T-cell (primary cell): ENCODE measurements at regions not wholly inside any gene's neighbourhood (a gene's known extent, or its start where the extent isn't known, plus 50 kb on each side); places are given as distances from the start of the nearest gene placed in this dataset.

Source experiments
- ATAC-seq, 4 experiments: fragments of 200-7000 bp in 3 of 4; fragments of 150-1000 bp in 1 of 4; cut with Tn5 transposase; replicated peaks in 1 of 4; 1 replicate in 3 of 4; 2 replicates in 1 of 4; pipeline ENCODE4 v1.10.0; 2021; ENCODE audit warnings: moderate library complexity in 3 of 4, mild to moderate bottlenecking in 2 of 4, moderate number of reproducible peaks in 1 of 4
- CTCF ChIA-PET, 2 donors: fragments of 300-600 bp; sonication (Branson Sonifier 250); formaldehyde crosslinking; loops; one replicate each; lab custom pipeline; 2022; ENCODE audit warnings: antibody characterized with exemption in 2 of 2; lab: Charles Lee
- POLR2A ChIA-PET, 2 donors: fragments of 300-600 bp; sonication (Branson Sonifier 250); formaldehyde crosslinking; loops; one replicate each; lab custom pipeline; 2022; ENCODE audit warnings: antibody characterized with exemption in 2 of 2; lab: Charles Lee
- DNase-seq, 35 experiments: peaks; one replicate each; pipeline versions ENCODE4 v3.0.0 to v3.0.0-alpha.2; 2013 to 2023
- H3K27ac ChIP-seq: one replicate; pipeline ENCODE4 v1.5.1; 2013; ENCODE audit warnings: low read length
- H3K27me3 ChIP-seq, 2 experiments: replicated peaks in 1 of 2; 1 replicate in 1 of 2; 2 replicates in 1 of 2; pipeline versions ENCODE4 v1.6.1 to v1.7.0; 2013; ENCODE audit warnings: low read length in 1 of 2, mixed read lengths in 1 of 2; ENCODE audit not compliant: control insufficient read depth in 2 of 2, insufficient read depth in 2 of 2; ENCODE audit errors: extremely low read depth in 1 of 2
- H3K36me3 ChIP-seq, 2 donors: 1 replicate in 1 of 2; 2 replicates in 1 of 2; pipeline versions ENCODE4 v1.6.1 to v1.7.0; 2013; ENCODE audit warnings: low read length in 1 of 2; ENCODE audit not compliant: control insufficient read depth in 2 of 2, insufficient read depth in 1 of 2; ENCODE audit errors: extremely low read depth in 1 of 2
- H3K4me1 ChIP-seq, 2 experiments: 1 replicate in 1 of 2; 2 replicates in 1 of 2; pipeline versions ENCODE4 v1.6.1 to v1.7.0; 2013; ENCODE audit warnings: low read length in 2 of 2, mixed read lengths in 1 of 2; ENCODE audit not compliant: insufficient read depth in 2 of 2, control insufficient read depth in 1 of 2; ENCODE audit errors: extremely low read depth in 1 of 2
- H3K4me3 ChIP-seq, 2 donors: 1 replicate in 1 of 2; 2 replicates in 1 of 2; pipeline versions ENCODE4 v1.5.1 to v1.7.0; 2013; ENCODE audit warnings: mild to moderate bottlenecking in 2 of 2, low read length in 1 of 2, moderate library complexity in 1 of 2; ENCODE audit not compliant: control insufficient read depth in 1 of 2; ENCODE audit errors: extremely low read depth in 1 of 2
- H3K9me3 ChIP-seq: 2 replicates; pipeline ENCODE4 v1.7.0; 2013
- H3K27ac Mint-ChIP-seq, 2 donors: one replicate each; pipeline ENCODE4 v1.8.0; 2020 to 2021; ENCODE audit warnings: mild to moderate bottlenecking in 2 of 2, mixed read lengths in 2 of 2
- H3K27me3 Mint-ChIP-seq, 2 donors: one replicate each; pipeline ENCODE4 v1.8.0; 2021 to 2022; ENCODE audit warnings: mixed read lengths in 2 of 2
- H3K36me3 Mint-ChIP-seq: one replicate; pipeline ENCODE4 v1.8.0; 2021; ENCODE audit warnings: mixed read lengths
- H3K4me1 Mint-ChIP-seq, 3 donors: one replicate each; pipeline ENCODE4 v1.8.0; 2020 to 2022; ENCODE audit warnings: mixed read lengths in 3 of 3, mild to moderate bottlenecking in 1 of 3
- H3K4me3 Mint-ChIP-seq, 3 donors: one replicate each; pipeline ENCODE4 v1.8.0; 2020 to 2022; ENCODE audit warnings: mild to moderate bottlenecking in 3 of 3, mixed read lengths in 3 of 3, moderate library complexity in 3 of 3
- H3K9me3 Mint-ChIP-seq, 3 donors: one replicate each; pipeline ENCODE4 v1.8.0; 2020 to 2022; ENCODE audit warnings: mixed read lengths in 3 of 3
- WGBS: methylation state at CpG from one replicate; pipeline ENCODE4 v1.1.5; 2013; ENCODE audit warnings: missing lambda C conversion rate; ENCODE audit not compliant: insufficient coverage; 5-methylcytosine and 5-hydroxymethylcytosine counted together

DNA sequence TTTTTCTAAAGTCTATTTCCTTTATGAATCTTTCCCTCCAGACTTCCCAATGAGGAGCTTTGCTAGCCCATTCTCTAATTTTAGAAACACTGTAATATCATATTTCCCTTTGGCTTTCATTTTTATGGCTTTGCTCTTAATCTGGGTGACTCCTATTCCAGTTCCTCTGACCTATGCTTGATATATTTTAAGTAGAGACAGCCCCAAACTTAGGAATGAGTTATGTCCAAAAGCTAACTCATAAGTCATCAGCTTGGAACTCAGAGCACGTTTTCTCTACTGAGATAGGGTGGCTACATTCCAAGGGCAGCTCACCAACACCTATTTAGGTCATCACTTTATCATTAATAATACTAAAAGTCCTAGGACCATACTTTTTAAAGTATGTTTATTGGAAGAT, 77.8 kb downstream of the OR13H1 start:
- Histone ChIP-seq H3K9me3 (no peaks in the 10 kb centered on the region), H3K27me3 (no peaks in the 10 kb centered on the region), H3K27ac (no peak overlapping the region), H3K4me1 (no peaks in the 10 kb centered on the region), H3K36me3 (no peaks in the 10 kb centered on the region), H3K4me3 (no peak overlapping the region)
- no peaks in the 10 kb centered on the region for H3K9me3 Mint-ChIP-seq
- no peak overlapping the region for H3K4me3 Mint-ChIP-seq
- DNase-seq (no peak), ATAC-seq (no peak)
- POLR2A ChIA-PET = no interaction called here
- H3K27ac Mint-ChIP-seq = no peak overlapping the region
- no peaks in the 10 kb centered on the region for H3K4me1 Mint-ChIP-seq
- no CpG with 5 or more reads among the region's 1 CpG for WGBS
- CTCF ChIA-PET = interaction anchor here in 1 of 2 donors (1.3 to 1.5 kb wide), 2 partner anchors 10 to 12 kb away, joined by 3 to 4 read pairs; no protein-coding TSS in a partner anchor
- no peaks in the 10 kb centered on the region for H3K36me3 Mint-ChIP-seq
- H3K27me3 Mint-ChIP-seq = peaks cover 2 to 20% of the 10 kb centered on the region in 2 donors

DNA sequence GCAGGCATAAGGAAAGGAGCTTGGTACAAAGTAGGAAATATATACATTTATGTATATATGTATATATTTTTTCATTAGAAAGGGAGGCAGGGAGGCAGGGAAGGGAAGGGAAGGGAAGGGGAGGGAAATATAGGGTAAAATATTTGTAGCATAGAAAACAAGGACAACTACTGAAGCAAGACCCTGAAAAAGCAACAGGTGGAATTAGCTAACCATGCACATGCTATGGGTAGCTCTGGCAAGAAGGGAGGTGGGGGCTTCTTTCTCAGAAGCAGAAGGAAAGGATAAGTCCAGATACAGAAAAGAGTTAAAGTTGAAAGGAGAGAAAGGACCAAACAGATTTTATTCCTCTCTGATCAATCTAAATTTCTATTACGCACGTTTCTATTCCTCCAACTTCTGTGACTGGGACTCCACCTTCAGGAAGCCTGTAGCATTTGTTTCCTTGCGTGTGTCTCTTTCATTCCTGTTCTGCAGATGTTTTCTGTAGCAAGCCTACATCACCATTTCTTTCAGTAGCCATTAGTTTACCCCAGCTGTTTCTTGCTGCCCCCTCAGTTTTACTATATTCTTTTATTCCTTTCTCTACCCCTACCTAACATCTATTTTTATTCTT, 82.9 kb downstream of the OR13H1 start:
- no peak overlapping the region for H3K27ac ChIP-seq
- no peaks in the 10 kb centered on the region for H3K4me1 ChIP-seq
- no peaks in the 10 kb centered on the region for H3K9me3 Mint-ChIP-seq
- ChIA-PET CTCF (no interaction called here), POLR2A (no interaction called here)
- no peaks in the 10 kb centered on the region for H3K36me3 Mint-ChIP-seq
- H3K27ac Mint-ChIP-seq = no peak overlapping the region
- H3K9me3 ChIP-seq = no peaks in the 10 kb centered on the region
- H3K4me1 Mint-ChIP-seq = no peaks in the 10 kb centered on the region
- no peaks in the 10 kb centered on the region for H3K36me3 ChIP-seq
- peaks cover 0 to 2% of the 10 kb centered on the region in 2 experiments for H3K27me3 ChIP-seq
- no peak overlapping the region for H3K4me3 Mint-ChIP-seq
- 40% methylated on average over 1 of the region's 3 CpGs for WGBS
- DNase-seq (no peak), ATAC-seq (no peak)
- H3K27me3 Mint-ChIP-seq = peaks cover 7 to 40% of the 10 kb centered on the region in 2 donors
- no peak overlapping the region for H3K4me3 ChIP-seq

DNA sequence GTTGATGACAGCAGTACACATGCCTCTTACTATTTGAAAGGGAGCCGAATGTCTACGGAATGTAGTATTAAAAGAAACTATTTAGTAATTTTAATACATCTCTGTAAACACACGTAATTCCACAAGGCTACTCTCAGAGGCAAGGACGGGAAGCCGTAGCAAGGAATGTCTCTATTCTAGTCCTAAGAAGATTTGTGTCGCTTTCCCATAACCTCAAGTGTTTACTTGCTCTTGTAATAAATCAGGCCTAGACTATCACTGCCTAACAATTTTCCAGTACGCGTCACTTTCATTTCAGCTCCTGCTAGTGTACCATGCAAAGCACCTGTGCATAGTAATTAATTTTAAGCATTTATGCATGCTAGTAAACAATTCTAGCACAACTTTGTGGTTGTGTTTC, 86.7 kb downstream of the OR13H1 start:
- ATAC-seq = no peak

DNA sequence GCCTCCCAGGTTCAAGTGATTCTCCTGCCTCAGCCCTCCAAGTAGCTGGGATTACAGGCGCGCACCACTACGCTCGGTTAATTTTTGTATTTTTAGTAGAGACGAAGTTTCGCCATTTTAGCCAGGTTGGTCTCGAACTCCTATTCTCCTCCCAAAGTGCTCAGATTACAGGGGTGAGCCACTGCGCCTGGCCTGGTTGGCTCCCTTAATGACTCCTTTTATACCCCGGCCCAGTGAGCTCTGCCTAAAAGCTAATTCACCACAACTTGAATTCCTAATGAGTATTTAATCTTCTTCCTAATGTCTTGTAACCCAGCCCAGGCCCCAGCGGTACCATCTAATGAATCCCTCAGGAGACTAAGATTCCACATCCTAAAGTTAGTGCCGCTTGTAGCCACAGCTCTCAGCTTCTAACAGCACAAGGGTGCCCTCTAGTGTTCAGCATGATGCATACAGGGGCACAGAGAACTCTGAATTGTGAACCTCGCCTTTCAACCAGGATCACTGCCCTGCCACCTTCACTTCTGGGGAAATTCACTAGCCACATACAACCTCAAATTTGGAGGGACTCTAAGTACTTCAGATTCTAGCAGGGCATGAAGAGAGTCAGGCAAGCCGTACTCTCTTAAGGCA, 89.5 kb downstream of the OR13H1 start:
- Histone ChIP-seq H3K4me1 (no peaks in the 10 kb centered on the region), H3K36me3 (no peaks in the 10 kb centered on the region), H3K9me3 (no peaks in the 10 kb centered on the region), H3K4me3 (no peak overlapping the region), H3K27ac (no peak overlapping the region), H3K27me3 (no peaks in the 10 kb centered on the region)
- Mint-ChIP-seq H3K4me3 (no peak overlapping the region), H3K9me3 (no peaks in the 10 kb centered on the region), H3K27me3 (peaks cover 0 to 16% of the 10 kb centered on the region in 2 donors), H3K4me1 (no peaks in the 10 kb centered on the region), H3K27ac (no peak overlapping the region), H3K36me3 (no peaks in the 10 kb centered on the region)
- ChIA-PET POLR2A (no interaction called here), CTCF (interaction anchor here (0.6 to 1.0 kb wide), 3 partner anchors 11 to 658 kb away, joined by 3 read pairs; no protein-coding TSS in a partner anchor)
- DNase-seq = peak in 29 of 35 experiments; percentile 1 to 58 (median 10)
- ATAC-seq = peak in 2 of 4 experiments; percentile 54 to 63
- 0% methylated on average over 1 of the region's 13 CpGs for WGBS

More for the DNA sequence above, 86.7 kb downstream of the OR13H1 start:
- H3K36me3 Mint-ChIP-seq = no peaks in the 10 kb centered on the region
- no peak overlapping the region for H3K27ac ChIP-seq
- no peaks in the 10 kb centered on the region for H3K36me3 ChIP-seq
- no peaks in the 10 kb centered on the region for H3K4me1 ChIP-seq
- ChIA-PET POLR2A (no interaction called here), CTCF (no interaction called here)
- no peak for DNase-seq
- no peaks in the 10 kb centered on the region for H3K9me3 ChIP-seq
- peaks cover 7 to 31% of the 10 kb centered on the region in 2 donors for H3K27me3 Mint-ChIP-seq
- no peaks in the 10 kb centered on the region for H3K4me1 Mint-ChIP-seq
- no peaks in the 10 kb centered on the region for H3K9me3 Mint-ChIP-seq
- H3K27ac Mint-ChIP-seq = no peak overlapping the region
- WGBS = 94% methylated on average over 3 of the region's 8 CpGs
- peaks cover 0 to 2% of the 10 kb centered on the region in 2 experiments for H3K27me3 ChIP-seq
- H3K4me3 ChIP-seq = no peak overlapping the region
- H3K4me3 Mint-ChIP-seq = no peak overlapping the region

DNA sequence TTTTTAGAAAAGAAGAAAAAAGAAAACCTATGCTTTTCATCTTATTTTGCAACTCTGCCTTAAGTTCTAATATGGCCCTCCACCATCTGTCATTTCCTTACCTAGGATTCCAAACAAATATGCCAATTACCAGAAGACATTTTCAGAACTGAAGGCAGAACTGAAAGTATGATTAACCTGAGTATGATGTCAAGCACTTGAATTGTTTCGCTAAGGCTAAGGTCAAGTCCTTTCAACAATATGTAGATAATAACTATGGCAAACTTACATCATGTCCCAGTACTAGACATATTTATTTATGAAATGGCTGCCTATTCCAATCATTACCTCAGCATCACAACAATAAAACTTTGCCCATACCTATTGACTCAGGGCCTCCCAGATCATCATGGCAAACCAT, 91.0 kb downstream of the OR13H1 start:
- no peaks in the 10 kb centered on the region for H3K4me1 ChIP-seq
- no peak overlapping the region for H3K4me3 ChIP-seq
- ATAC-seq (no peak), DNase-seq (no peak)
- H3K27ac Mint-ChIP-seq = no peak overlapping the region
- no peaks in the 10 kb centered on the region for H3K4me1 Mint-ChIP-seq
- H3K36me3 ChIP-seq = no peaks in the 10 kb centered on the region
- H3K27me3 Mint-ChIP-seq = peaks cover 0 to 15% of the 10 kb centered on the region in 2 donors
- ChIA-PET CTCF (no interaction called here), POLR2A (no interaction called here)
- H3K27me3 ChIP-seq = no peaks in the 10 kb centered on the region
- no CpG with 5 or more reads among the region's 1 CpG for WGBS
- H3K27ac ChIP-seq = no peak overlapping the region
- H3K36me3 Mint-ChIP-seq = no peaks in the 10 kb centered on the region
- H3K4me3 Mint-ChIP-seq = no peak overlapping the region
- H3K9me3 Mint-ChIP-seq = no peaks in the 10 kb centered on the region
- H3K9me3 ChIP-seq = no peaks in the 10 kb centered on the region

DNA sequence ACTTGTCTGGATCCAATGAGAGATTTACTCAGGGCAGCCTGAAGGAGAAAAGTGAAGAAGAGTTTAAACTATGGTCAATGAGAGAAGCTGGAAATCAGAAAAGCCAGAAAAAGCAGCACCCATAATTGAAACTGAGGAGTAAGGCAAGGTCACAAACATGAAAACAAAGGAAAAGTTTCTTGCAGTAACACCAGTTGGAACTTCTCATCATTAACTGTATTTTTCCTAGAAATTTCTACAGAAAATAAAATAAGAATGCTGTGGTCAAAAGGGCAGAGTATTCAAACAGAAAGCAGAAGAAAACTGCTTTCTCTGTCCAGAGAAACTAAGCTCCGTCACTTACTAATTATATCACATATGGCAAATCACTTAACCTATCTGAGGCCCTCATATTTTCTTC, 102.2 kb downstream of the OR13H1 start:
- no peaks in the 10 kb centered on the region for H3K36me3 ChIP-seq
- ChIA-PET POLR2A (no interaction called here), CTCF (no interaction called here)
- no CpG with 5 or more reads among the region's 1 CpG for WGBS
- Mint-ChIP-seq H3K9me3 (no peaks in the 10 kb centered on the region), H3K36me3 (no peaks in the 10 kb centered on the region), H3K4me1 (no peaks in the 10 kb centered on the region), H3K4me3 (no peak overlapping the region), H3K27me3 (peaks cover 0 to 14% of the 10 kb centered on the region in 2 donors), H3K27ac (no peak overlapping the region)
- no peak overlapping the region for H3K4me3 ChIP-seq
- H3K27ac ChIP-seq = no peak overlapping the region
- H3K4me1 ChIP-seq = no peaks in the 10 kb centered on the region
- DNase-seq (no peak), ATAC-seq (no peak)
- H3K27me3 ChIP-seq = no peaks in the 10 kb centered on the region
- H3K9me3 ChIP-seq = no peaks in the 10 kb centered on the region
